Adrenal gland (tissue), 9 donors: ENCODE measurements at regions not wholly inside any gene's neighbourhood (a gene's known extent, or its start where the extent isn't known, plus 50 kb on each side); places are given as distances from the start of the nearest gene placed in this dataset.

Experiments
- DNase-seq, 7 donors: peaks; one replicate each; pipeline ENCODE4 v3.0.0-alpha.2; 2019 to 2020
- H3K27ac ChIP-seq, 5 donors: fragments of 200-600 bp; sonication (generic) in 4 of 5; 1 replicate in 3 of 5; 2 replicates in 2 of 5; pipeline versions ENCODE4 v1.5.1 to v1.8.0; 2016 to 2020; ENCODE audit warnings: mild to moderate bottlenecking in 1 of 5
- H3K27me3 ChIP-seq: fragments of 200-600 bp; 2 replicates; pipeline ENCODE4 v1.8.0; 2021
- H3K36me3 ChIP-seq, 2 donors: fragments of 200-600 bp; replicated peaks in 1 of 2; 1 replicate in 1 of 2; 2 replicates in 1 of 2; pipeline versions ENCODE4 v1.5.1 to v1.8.0; 2018 to 2022
- H3K4me1 ChIP-seq, 2 donors: fragments of 200-600 bp; replicated peaks in 1 of 2; 1 replicate in 1 of 2; 2 replicates in 1 of 2; pipeline versions ENCODE4 v1.5.1 to v1.8.0; 2018 to 2021
- H3K4me3 ChIP-seq, 4 donors: fragments of 200-600 bp; sonication (generic) in 3 of 4; one replicate each; pipeline ENCODE4 v1.5.1; 2016 to 2018
- H3K9me3 ChIP-seq, 3 donors: fragments of 200-600 bp; sonication (generic) in 1 of 3; replicated peaks in 1 of 3; 1 replicate in 2 of 3; 2 replicates in 1 of 3; pipeline versions ENCODE4 v1.5.1 to v1.8.0; 2016 to 2021
- POLR2A ChIP-seq, 2 donors: fragments of 450-650 bp; IDR thresholded peaks; one replicate each; pipeline ENCODE4 v1.6.1; 2017; ENCODE audit warnings: antibody characterized with exemption in 2 of 2, mild to moderate bottlenecking in 2 of 2, moderate library complexity in 1 of 2
- WGBS, 4 donors: extraction: QIAGEN DNeasy Blood & Tissue Kit in 2 of 4; methylation state at CpG; one replicate each; pipeline versions ENCODE4 v1.1.5 to v1.1.7; 2013 to 2017; 5-methylcytosine and 5-hydroxymethylcytosine counted together
- intact Hi-C, 2 donors: fragments of 100-400 bp; cut with DNase I; formaldehyde crosslinking; loops; one replicate each; pipeline versions ENCODE4 v1.14.1 to v1.15.0; 2022 to 2023
- TF ChIP-seq, protein P1 (sequence below), 6 experiments: fragments of 450-650 bp in 4 of 6; fragments of 200-600 bp in 2 of 6; sonication (generic) in 1 of 6; IDR thresholded peaks; 1 replicate in 5 of 6; 2 replicates in 1 of 6; pipeline versions ENCODE4 v1.5.1 to v1.8.0; 2016 to 2021; ENCODE audit warnings: antibody characterized with exemption in 6 of 6, mild to moderate bottlenecking in 2 of 6, moderate library complexity in 1 of 6
- donor health status: healthy with polysubstance abuse.
- donor health status: Bipolar disorder and iron deficiency.
- donor health status: DM: yes; HTN: yes; CAD: no.
- donor health status: DM: no; HTN: no; CAD: no.
- donor health status: DM: no; HTN: no; CAD: no.

DNA sequence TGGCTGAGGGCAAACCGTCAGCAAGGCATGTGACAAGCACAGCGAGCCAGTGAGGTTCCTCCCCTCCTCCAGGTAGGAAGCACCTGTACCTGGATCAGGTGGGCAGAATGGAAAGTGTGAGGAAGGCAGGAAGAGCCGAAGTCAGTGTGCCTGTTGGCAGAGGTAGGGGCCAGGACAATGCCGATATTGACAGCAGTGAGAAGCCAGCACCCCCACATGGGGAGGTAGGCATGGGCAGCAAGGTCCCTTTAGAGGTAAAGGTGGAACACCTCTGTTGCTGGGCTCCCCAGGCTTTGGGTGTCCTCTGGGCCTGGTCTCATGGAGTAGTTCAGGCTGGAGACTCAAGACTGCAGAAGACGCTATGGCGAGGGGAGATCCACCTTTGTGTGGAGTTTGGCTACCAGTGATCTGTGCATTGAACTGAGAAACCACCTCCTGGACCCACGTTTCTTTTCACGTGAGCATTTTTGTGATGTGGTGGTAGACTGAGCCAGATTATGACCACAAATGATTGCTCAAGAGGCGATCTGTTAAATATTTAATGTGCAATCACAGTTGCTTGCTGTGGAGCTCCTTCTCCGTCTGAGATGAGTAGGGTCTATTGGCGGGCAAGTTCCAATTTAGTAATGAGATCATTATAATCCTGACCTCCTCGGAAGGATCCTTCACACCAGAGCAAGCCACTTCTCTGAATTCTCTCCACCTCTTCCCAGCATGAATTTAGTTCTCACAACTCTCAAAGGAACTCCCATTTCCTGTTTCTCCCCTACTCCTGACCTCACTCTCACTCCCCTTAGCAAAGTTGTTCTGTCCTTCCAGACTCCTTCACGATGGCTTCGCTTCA, 174.8 kb downstream of the CDH26 start:
- WGBS, 4 donors: 79 to 85% (median 82%) methylated on average over 14 of the region's 14 CpGs
- Histone ChIP-seq H3K4me1 (peaks cover 0 to 8% of the 10 kb centered on the region in 2 donors), H3K27ac (no peak overlapping the region), H3K36me3 (no peaks in the 10 kb centered on the region), H3K9me3 (no peaks in the 10 kb centered on the region), H3K4me3 (no peak overlapping the region), H3K27me3 (no peaks in the 10 kb centered on the region)
- intact Hi-C loops: no loop called here
- TF ChIP-seq, protein P1, sequence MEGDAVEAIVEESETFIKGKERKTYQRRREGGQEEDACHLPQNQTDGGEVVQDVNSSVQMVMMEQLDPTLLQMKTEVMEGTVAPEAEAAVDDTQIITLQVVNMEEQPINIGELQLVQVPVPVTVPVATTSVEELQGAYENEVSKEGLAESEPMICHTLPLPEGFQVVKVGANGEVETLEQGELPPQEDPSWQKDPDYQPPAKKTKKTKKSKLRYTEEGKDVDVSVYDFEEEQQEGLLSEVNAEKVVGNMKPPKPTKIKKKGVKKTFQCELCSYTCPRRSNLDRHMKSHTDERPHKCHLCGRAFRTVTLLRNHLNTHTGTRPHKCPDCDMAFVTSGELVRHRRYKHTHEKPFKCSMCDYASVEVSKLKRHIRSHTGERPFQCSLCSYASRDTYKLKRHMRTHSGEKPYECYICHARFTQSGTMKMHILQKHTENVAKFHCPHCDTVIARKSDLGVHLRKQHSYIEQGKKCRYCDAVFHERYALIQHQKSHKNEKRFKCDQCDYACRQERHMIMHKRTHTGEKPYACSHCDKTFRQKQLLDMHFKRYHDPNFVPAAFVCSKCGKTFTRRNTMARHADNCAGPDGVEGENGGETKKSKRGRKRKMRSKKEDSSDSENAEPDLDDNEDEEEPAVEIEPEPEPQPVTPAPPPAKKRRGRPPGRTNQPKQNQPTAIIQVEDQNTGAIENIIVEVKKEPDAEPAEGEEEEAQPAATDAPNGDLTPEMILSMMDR (IDR thresholded peaks at IDR 0.05): no peak
- TF ChIP-seq POLR2A (IDR thresholded peaks at IDR 0.05): no peak
- no peak for DNase-seq

DNA sequence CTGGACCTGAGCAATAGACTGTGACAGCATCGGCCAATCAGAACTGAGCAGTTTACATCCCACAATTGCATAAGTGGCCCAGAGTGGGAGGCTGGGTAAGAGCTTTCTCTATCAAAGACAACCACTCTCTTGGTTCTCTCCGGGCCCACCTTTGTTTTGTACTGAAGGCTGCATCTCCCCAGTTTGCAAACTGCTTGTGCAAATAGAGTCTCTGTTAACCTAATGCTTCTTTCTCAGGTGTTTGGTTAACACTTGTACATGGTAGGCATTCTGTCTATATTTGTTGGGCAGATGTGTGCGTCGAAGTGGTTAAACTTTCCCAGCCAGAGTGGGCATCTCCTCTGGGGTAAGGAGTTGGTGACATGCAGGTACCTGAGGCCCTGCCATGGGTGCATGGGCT, 177.1 kb downstream of the CDH26 start:
- H3K4me1 ChIP-seq: peaks cover 0 to 20% of the 10 kb centered on the region in 2 donors
- H3K27ac ChIP-seq: no peak overlapping the region
- TF ChIP-seq, protein P1 (IDR thresholded peaks at IDR 0.05): no peak
- TF ChIP-seq POLR2A (IDR thresholded peaks at IDR 0.05): no peak
- no peak for DNase-seq
- no peaks in the 10 kb centered on the region for H3K27me3 ChIP-seq
- H3K9me3 ChIP-seq: no peaks in the 10 kb centered on the region
- 95 to 100% (median 97%) methylated on average over 2 to 4 of the region's 4 CpGs for WGBS, 4 donors
- no peak overlapping the region for H3K4me3 ChIP-seq
- no peaks in the 10 kb centered on the region for H3K36me3 ChIP-seq
- intact Hi-C loops: no loop called here

DNA sequence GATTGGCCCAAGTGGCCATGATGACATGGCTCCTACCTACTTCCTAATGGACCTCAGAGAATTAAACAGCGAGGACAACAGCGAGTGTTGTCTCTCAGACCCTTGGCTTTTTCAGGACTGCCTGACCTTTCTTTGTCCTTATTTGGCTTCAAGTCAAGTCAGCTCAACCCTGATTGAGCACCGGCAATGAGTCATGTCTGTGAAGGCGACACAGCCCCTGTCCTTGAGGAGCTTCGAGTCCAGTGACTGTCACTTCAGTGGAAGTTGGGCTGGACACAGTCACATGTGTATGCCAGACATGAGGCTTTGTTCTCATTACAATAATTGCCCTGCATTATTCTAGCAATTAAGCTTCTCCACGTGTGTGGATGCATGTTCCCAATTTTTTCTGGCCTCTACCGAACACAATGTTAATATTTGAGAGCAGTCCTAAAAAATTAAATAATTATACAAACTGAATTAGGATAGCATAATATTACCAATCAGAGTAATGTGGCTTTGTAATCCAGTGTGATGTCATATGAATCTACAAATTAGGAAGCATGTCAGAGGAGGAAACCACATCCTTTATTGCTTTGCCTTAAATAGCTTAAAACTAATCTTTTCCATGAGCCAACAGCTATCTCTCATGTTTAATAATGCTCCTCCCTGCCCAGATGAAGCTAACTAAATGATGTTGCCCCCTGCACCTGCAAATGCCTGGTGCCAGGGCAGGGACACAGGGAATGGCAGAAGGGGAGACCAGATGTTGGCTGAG, 178.6 kb downstream of the CDH26 start:
- intact Hi-C loops: no loop called here
- Histone ChIP-seq H3K36me3 (no peaks in the 10 kb centered on the region), H3K27ac (no peak overlapping the region), H3K9me3 (no peaks in the 10 kb centered on the region), H3K4me1 (peaks cover 0 to 20% of the 10 kb centered on the region in 2 donors), H3K4me3 (no peak overlapping the region), H3K27me3 (no peaks in the 10 kb centered on the region)
- DNase-seq: peak in 5 of 7 donors; percentile 37 to 75 (median 58)
- 35 to 50% (median 45%) methylated on average over 6 to 7 of the region's 7 CpGs for WGBS, 4 donors
- TF ChIP-seq, protein P1 (IDR thresholded peaks at IDR 0.05): no peak
- TF ChIP-seq POLR2A (IDR thresholded peaks at IDR 0.05): no peak

DNA sequence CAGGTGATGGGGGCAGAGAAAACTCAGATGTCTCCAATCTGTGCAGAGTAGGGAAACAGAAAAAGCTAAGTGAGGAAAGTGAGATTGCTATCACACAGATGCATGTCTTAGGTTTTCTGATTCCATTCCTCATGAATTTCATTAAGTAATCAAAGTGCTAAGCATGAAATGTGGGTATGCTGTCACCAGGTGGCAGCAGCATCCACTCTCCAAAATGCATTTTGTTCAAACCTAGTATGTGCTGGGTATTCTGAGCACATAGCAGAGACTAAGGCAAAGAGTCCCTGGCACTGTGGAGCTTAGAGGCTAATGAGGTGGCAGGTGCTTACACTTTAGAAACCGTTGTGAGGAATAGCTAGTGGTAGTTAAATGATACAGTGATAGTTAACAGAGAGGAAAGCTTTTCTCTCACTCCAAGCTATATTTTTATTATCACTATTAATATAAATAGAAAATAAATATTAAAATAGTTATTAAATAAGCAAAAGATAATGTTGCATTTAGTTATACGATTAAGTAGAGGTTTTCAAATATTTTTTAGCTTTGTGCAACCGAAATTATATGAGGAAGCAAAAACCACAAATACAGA, 179.5 kb downstream of the CDH26 start:
- H3K4me3 ChIP-seq: peak overlapping the region in 1 of 4 donors; percentile 41
- H3K36me3 ChIP-seq: no peaks in the 10 kb centered on the region
- TF ChIP-seq, protein P1 (IDR thresholded peaks at IDR 0.05): peak in 5 of 6 experiments; percentile 22 to 53 (median 40)
- TF ChIP-seq POLR2A (IDR thresholded peaks at IDR 0.05): no peak
- H3K27me3 ChIP-seq: no peaks in the 10 kb centered on the region
- H3K4me1 ChIP-seq: peaks cover 0 to 28% of the 10 kb centered on the region in 2 donors
- intact Hi-C loops: no loop called here
- no peaks in the 10 kb centered on the region for H3K9me3 ChIP-seq
- no peak overlapping the region for H3K27ac ChIP-seq
- WGBS, 4 donors: 54 to 72% (median 65%) methylated on average over 3 of the region's 3 CpGs
- peak in 2 of 7 donors; percentile 17 to 54 for DNase-seq
